HepG2 (cell line): ENCODE measurements at regions not wholly inside any gene's neighbourhood (a gene's known extent, or its start where the extent isn't known, plus 50 kb on each side); places are given as distances from the start of the nearest gene placed in this dataset.

Experiments
- ELF1 ChIP-seq: sonication (generic); formaldehyde crosslinking; IDR thresholded peaks from 2 replicates; pipeline ENCODE4 v1.4.0; 2020; ENCODE audit warnings: missing genetic modification reagents
- FOXK1 ChIP-seq: sonication (generic); formaldehyde crosslinking; IDR thresholded peaks from 2 replicates; pipeline ENCODE4 v1.4.0; 2020; ENCODE audit warnings: low read depth, missing genetic modification reagents, borderline replicate concordance
- HNRNPK ChIP-seq: fragments of 200-400 bp; formaldehyde crosslinking; IDR thresholded peaks from 2 replicates; pipeline ENCODE4 v1.6.1; 2018; ENCODE audit warnings: low read length, low read depth, moderate library complexity, mild to moderate bottlenecking; ENCODE audit not compliant: poor library complexity, severe bottlenecking
- KDM5B ChIP-seq: sonication (generic); formaldehyde crosslinking; IDR thresholded peaks from 2 replicates; pipeline ENCODE4 v1.4.0; 2020; ENCODE audit warnings: missing genetic modification reagents, mild to moderate bottlenecking, borderline replicate concordance
- KMT2A ChIP-seq: sonication (generic); formaldehyde crosslinking; IDR thresholded peaks from 2 replicates; pipeline ENCODE4 v1.4.0; 2020; ENCODE audit warnings: missing genetic modification reagents
- NFYB ChIP-seq: sonication (generic); formaldehyde crosslinking; IDR thresholded peaks from 2 replicates; pipeline ENCODE4 v1.4.0; 2020; ENCODE audit warnings: missing genetic modification reagents
- POLR2AphosphoS5 ChIP-seq: IDR thresholded peaks from 2 replicates; pipeline ENCODE4 v1.6.1; 2012; ENCODE audit warnings: low read depth, low read length
- PTBP1 ChIP-seq: fragments of 200-400 bp; formaldehyde crosslinking; IDR thresholded peaks from 2 replicates; pipeline ENCODE4 v1.6.1; 2018; ENCODE audit warnings: low read length, low read depth; ENCODE audit not compliant: poor library complexity, severe bottlenecking
- ZC3H4 ChIP-seq: sonication (generic); formaldehyde crosslinking; IDR thresholded peaks from 2 replicates; pipeline ENCODE4 v1.4.0; 2020; ENCODE audit warnings: missing genetic modification reagents, borderline replicate concordance
- ZNF20 ChIP-seq: sonication (generic); formaldehyde crosslinking; IDR thresholded peaks from 2 replicates; pipeline ENCODE4 v1.4.0; 2020; ENCODE audit warnings: mild to moderate bottlenecking, moderate library complexity, missing genetic modification reagents
- ZNF354B ChIP-seq: sonication (generic); formaldehyde crosslinking; IDR thresholded peaks from 2 replicates; pipeline ENCODE4 v1.8.0; 2022; ENCODE audit warnings: mild to moderate bottlenecking, missing genetic modification reagents
- TF ChIP-seq, protein P1 (sequence below): sonication (generic); formaldehyde crosslinking; IDR thresholded peaks from 2 replicates; pipeline ENCODE4 v1.8.0; 2022; ENCODE audit warnings: mild to moderate bottlenecking, missing genetic modification reagents

DNA sequence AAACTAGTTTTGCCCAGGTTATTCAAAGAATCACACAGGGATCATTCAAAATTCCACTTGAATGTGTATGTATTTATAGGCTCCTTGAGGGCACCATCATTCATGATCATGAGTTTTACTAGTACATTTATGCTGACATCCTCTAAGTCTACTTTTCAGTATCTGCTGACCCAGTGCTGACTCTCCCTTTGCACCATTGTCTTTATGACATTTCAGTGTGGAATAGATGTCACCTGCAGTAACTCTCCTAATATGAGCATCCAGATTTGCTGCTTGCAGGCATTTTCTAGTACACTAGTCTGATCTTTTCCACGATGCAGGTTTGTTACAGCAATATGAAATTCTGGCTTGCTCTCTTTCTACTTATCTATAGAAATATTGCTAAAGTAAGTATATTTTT lies 1603.5 kb downstream of the SI start:
- TF ChIP-seq FOXK1 (CRISPR knock-in tag) (no peak), POLR2AphosphoS5 (no peak), ELF1 (CRISPR knock-in tag) (no peak), KMT2A (no peak), ZC3H4 (CRISPR knock-in tag) (no peak), NFYB (no peak), KDM5B (no peak), ZNF20 (no peak), HNRNPK (no peak), ZNF354B (CRISPR knock-in tag) (no peak), PTBP1 (no peak)
- TF ChIP-seq, protein P1, sequence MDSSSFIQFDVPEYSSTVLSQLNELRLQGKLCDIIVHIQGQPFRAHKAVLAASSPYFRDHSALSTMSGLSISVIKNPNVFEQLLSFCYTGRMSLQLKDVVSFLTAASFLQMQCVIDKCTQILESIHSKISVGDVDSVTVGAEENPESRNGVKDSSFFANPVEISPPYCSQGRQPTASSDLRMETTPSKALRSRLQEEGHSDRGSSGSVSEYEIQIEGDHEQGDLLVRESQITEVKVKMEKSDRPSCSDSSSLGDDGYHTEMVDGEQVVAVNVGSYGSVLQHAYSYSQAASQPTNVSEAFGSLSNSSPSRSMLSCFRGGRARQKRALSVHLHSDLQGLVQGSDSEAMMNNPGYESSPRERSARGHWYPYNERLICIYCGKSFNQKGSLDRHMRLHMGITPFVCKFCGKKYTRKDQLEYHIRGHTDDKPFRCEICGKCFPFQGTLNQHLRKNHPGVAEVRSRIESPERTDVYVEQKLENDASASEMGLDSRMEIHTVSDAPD (CRISPR knock-in tag): no peak
